Chondrocyte (in vitro differentiated cells): ENCODE measurements at regions not wholly inside any gene's neighbourhood (a gene's known extent, or its start where the extent isn't known, plus 50 kb on each side); places are given as distances from the start of the nearest gene placed in this dataset.
A peak's percentile ranks its signal among the peaks of the same experiment; 100 is the strongest.

ENCODE experiments used
- DNase-seq: peaks from one replicate; pipeline ENCODE4 v3.0.0; 2021; ENCODE audit warnings: mixed read lengths, low spot score
- H3K27ac Mint-ChIP-seq: one replicate; pipeline ENCODE4 v1.8.0; 2021; ENCODE audit warnings: mild to moderate bottlenecking, moderate library complexity, mixed read lengths; ENCODE audit not compliant: unreplicated experiment
- H3K27me3 Mint-ChIP-seq: 2 replicates; pipeline ENCODE4 v1.8.0; 2021; ENCODE audit warnings: low read depth, mixed read lengths
- H3K36me3 Mint-ChIP-seq: 2 replicates; pipeline ENCODE4 v1.8.0; 2021; ENCODE audit warnings: low read depth, mixed read lengths
- H3K4me1 Mint-ChIP-seq: 2 replicates; pipeline ENCODE4 v1.8.0; 2021; ENCODE audit warnings: low read depth, mild to moderate bottlenecking, mixed read lengths
- H3K4me3 Mint-ChIP-seq: one replicate; pipeline ENCODE4 v1.8.0; 2021; ENCODE audit warnings: mild to moderate bottlenecking, moderate library complexity, mixed read lengths; ENCODE audit not compliant: unreplicated experiment
- H3K9me3 Mint-ChIP-seq: 2 replicates; pipeline ENCODE4 v1.8.0; 2021; ENCODE audit warnings: low read depth, mixed read lengths
- TF ChIP-seq, protein P1 (sequence below): fragments of 200-600 bp; sonication (generic); IDR thresholded peaks from 2 replicates; pipeline ENCODE4 v1.5.0; 2021; ENCODE audit warnings: antibody characterized with exemption, mild to moderate bottlenecking, moderate library complexity

DNA sequence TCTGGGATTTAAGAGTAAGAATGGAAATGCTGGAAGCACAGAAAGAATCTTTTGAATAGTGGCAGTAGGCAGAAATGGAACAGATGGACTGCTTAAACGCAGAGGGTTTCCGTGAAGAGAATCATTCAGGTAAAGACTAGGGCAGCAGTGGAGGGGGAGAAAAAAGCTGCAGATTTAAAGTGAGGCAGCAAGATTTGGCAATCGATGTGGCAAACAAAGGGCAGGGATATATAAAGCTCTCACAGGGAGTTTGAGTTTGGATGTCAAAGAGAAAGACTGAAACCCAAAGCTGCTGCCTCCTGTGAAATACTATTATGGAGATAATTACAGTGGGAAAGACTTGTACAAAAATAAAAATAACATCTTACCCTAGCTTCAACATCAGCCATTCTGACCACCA lies 384.0 kb downstream of the CENPC start:
- no peak overlapping the region for H3K4me3 Mint-ChIP-seq
- no peak overlapping the region for H3K27ac Mint-ChIP-seq
- no peak for DNase-seq
- H3K36me3 Mint-ChIP-seq: no peaks in the 10 kb centered on the region
- H3K4me1 Mint-ChIP-seq: no peaks in the 10 kb centered on the region
- peaks cover 4% of the 10 kb centered on the region for H3K27me3 Mint-ChIP-seq
- H3K9me3 Mint-ChIP-seq: peaks cover 5% of the 10 kb centered on the region
- TF ChIP-seq, protein P1, sequence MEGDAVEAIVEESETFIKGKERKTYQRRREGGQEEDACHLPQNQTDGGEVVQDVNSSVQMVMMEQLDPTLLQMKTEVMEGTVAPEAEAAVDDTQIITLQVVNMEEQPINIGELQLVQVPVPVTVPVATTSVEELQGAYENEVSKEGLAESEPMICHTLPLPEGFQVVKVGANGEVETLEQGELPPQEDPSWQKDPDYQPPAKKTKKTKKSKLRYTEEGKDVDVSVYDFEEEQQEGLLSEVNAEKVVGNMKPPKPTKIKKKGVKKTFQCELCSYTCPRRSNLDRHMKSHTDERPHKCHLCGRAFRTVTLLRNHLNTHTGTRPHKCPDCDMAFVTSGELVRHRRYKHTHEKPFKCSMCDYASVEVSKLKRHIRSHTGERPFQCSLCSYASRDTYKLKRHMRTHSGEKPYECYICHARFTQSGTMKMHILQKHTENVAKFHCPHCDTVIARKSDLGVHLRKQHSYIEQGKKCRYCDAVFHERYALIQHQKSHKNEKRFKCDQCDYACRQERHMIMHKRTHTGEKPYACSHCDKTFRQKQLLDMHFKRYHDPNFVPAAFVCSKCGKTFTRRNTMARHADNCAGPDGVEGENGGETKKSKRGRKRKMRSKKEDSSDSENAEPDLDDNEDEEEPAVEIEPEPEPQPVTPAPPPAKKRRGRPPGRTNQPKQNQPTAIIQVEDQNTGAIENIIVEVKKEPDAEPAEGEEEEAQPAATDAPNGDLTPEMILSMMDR: no peak

DNA sequence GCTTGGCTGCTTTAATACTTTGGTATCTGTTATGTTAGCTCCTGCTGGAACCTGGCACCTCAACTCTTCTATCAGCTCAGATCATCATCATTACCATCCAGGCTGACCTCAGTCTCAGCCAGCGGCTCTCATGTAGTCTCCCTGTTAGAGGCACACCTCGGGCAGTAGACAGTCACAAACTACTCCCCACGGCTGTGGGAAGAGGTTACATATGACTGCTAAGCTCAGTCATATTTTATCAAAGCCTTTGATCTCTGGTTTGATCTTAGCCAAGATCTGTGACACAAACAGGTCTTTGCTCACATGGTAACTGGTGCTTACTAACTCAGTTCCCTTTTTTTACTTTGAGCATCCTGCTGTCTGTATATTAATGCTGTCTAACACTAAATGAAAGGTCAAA lies 384.9 kb downstream of the CENPC start:
- Mint-ChIP-seq H3K36me3 (no peaks in the 10 kb centered on the region), H3K27me3 (peaks cover 4% of the 10 kb centered on the region), H3K4me1 (no peaks in the 10 kb centered on the region), H3K4me3 (no peak overlapping the region), H3K27ac (no peak overlapping the region), H3K9me3 (peaks cover 2% of the 10 kb centered on the region)
- no peak for DNase-seq
- TF ChIP-seq, protein P1: no peak

DNA sequence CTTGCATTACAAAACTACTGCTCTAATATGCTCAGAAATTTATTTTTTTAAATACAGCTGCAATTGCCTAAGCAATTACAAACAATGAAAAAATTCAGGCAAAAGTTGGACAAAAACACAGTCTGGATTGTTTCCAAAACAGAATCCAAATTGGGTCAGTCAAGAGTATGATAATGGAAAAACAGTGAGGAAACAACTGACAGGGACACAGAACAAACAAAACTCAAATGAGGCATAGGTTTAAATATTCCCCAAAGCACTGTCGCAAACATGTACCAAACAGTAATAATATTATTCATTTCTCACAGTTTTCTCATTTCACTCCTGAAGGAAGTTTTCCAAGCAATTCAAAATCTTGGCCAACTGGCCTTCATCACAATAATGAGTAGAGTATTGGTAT lies 386.6 kb downstream of the CENPC start:
- no peak overlapping the region for H3K27ac Mint-ChIP-seq
- H3K4me1 Mint-ChIP-seq: no peaks in the 10 kb centered on the region
- no peaks in the 10 kb centered on the region for H3K9me3 Mint-ChIP-seq
- H3K36me3 Mint-ChIP-seq: no peaks in the 10 kb centered on the region
- H3K4me3 Mint-ChIP-seq: no peak overlapping the region
- TF ChIP-seq, protein P1: no peak
- H3K27me3 Mint-ChIP-seq: peaks cover 4% of the 10 kb centered on the region
- DNase-seq: no peak

DNA sequence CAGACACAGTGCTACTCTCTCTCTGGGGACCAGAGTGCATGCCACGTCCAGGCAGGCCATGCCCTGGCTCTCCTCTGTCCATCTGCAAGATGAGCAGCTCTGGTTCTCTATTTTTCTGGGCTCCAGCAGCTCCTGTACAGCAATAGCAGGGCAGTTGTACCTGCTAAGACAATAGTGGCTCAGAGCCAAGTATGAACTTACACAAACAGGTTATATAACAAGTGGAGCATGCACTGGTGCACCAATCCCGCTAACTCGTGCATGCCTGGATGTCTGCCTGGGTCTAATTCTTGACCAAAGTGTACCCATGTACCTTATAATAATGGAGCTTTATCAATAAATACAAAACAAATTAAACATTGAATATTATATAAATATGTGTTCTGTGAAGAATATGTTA lies 392.3 kb downstream of the CENPC start:
- no peak for DNase-seq
- Mint-ChIP-seq H3K27me3 (no peaks in the 10 kb centered on the region), H3K4me3 (no peak overlapping the region), H3K27ac (no peak overlapping the region), H3K36me3 (no peaks in the 10 kb centered on the region), H3K9me3 (no peaks in the 10 kb centered on the region), H3K4me1 (no peaks in the 10 kb centered on the region)
- TF ChIP-seq, protein P1: no peak

DNA sequence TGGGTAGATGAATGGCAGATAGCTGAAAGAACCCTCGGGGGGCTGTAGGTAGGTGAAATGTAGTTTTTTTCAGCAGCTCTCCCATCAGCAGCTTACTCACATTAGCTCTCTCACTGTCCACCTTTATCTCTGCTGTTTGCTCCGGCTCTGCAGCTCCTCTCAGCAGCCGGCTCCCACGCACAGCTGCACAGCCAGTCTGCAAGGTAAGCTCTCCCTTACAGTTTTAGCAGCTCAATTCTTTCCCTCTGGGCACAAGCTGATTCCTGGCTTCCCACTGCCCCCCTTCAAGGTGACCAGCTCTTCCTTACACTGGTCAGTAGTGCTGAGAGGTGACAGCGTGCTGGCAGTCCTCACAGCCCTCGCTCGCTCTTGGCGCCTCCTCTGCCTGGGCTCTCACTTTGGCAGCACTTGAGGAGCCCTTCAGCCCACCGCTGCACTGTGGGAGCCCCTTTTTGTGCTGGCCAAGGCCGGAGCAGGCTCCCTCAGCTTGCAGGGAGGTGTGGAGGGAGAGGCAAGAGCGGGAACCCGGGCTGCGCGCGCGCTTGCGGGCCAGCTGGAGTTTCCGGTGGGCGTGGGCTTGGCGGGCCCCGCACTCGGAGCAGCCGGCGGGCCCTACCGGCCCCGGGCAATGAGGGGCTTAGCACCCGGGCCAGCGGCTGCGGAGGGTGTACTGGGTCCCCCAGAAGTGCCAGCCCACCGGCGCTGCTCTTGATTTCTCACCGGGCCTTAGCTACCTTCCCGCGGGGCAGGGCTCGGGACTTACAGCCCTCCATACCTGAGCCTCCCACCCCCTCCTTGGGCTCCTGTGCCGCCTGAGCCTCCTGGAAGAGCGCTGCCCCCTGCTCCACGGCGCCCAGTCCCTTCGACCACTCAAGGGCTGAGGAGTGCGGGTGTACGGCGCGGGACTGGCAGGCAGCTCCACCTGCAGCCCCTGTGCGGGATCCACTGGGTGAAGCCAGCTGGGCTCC lies 393.6 kb downstream of the CENPC start:
- H3K4me1 Mint-ChIP-seq: no peaks in the 10 kb centered on the region
- no peaks in the 10 kb centered on the region for H3K36me3 Mint-ChIP-seq
- no peaks in the 10 kb centered on the region for H3K27me3 Mint-ChIP-seq
- no peak overlapping the region for H3K4me3 Mint-ChIP-seq
- H3K27ac Mint-ChIP-seq: no peak overlapping the region
- no peaks in the 10 kb centered on the region for H3K9me3 Mint-ChIP-seq
- TF ChIP-seq, protein P1: no peak
- DNase-seq: peak; percentile 64
